ENCODE measurements at regions not wholly inside any gene's neighbourhood (a gene's known extent, or its start where the extent isn't known, plus 50 kb on each side); places are given as distances from the start of the nearest gene placed in this dataset.
A peak's percentile ranks its signal among the peaks of the same experiment; 100 is the strongest.
"Not testable (repeated sequence)": the region's sequence is repeated elsewhere in the genome, so short reads cannot be mapped to it uniquely, and the experiment has no call there.

- no peak overlapping the region for H3K4me3 ChIP-seq (ENCODE audit: low read length)
- DNase-seq (ENCODE audit: low read depth, low spot score), result no peak
Observed at GRCh38 chr14:52202151-52202550, 65.3 kb upstream of the PTGDR start.

DNA sequence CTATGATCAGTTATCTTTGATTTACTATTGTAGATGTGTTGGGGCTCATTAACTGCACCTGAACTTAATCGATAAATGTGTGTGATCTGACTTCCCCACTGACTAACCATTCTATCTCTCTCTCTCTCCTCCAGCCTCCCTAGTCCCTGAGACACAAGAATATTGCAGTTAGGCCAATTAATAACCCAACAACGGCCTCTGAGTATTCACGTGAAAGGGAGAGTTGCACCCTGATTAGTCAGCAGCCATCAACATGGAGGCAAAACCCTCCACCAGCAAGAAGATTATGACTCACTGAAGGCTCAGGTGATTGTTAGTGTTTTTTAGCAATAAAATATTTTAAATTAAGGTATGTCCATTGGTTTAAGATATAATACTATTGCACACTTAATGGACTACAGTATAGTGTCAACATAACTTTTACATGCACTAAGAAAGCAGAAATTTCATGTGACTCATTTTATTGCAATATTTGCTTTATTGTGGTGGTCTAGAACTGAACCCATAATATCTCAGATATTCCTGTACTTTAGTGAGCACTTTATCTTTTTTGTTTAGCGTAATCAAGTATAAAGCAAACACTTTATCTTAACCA is 77.1 kb upstream of the PTGDR start:
- no peak for DNase-seq (ENCODE audit: low read depth, low spot score)
- no peak overlapping the region for H3K4me3 ChIP-seq (ENCODE audit: low read length)

DNA sequence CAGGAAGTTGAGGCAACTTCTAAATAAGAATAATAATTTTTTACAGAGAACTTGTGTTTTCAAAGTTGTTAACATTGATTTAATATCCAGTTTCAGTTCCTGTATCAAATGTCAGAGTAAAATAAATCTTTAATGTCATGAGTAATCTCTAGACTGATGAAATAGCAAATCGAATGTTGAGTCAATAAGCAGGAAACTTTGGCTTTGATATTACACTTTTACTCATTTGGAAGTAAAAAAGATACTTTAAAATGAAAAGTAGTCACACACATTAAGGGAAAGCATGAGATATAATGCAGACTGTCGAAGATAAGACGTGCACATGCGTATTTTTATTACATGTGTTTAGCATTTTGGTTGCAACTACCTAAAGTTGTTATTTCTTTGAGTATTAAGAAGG is 78.2 kb upstream of the PTGDR start:
- no peak for DNase-seq (ENCODE audit: low read depth, low spot score)
- H3K4me3 ChIP-seq (ENCODE audit: low read length), result no peak overlapping the region

- no peak for DNase-seq (ENCODE audit: low read depth, low spot score)
- no peak overlapping the region for H3K4me3 ChIP-seq (ENCODE audit: low read length)
Observed at GRCh38 chr14:52188381-52188780, 79.1 kb upstream of the PTGDR start.

DNA sequence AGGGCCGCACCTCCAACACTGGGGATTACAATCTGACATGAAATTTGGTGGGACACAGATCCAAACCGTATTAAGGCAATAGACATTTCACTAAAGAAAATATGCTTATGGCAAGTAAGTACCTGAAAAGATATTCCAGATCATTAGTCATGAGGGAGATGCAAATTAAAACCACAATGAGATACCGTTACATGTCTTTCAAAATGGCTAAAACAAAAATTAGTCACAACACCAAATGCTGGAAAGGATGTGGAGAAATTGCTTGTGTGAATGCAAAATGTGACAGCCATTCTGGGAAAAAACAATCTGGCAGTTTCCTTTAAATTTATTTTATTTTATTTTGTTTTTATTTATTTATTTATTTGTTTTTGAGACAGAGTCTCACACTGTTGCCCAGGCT is 82.3 kb upstream of the PTGDR start:
- no peak for DNase-seq (ENCODE audit: low read depth, low spot score)
- H3K4me3 ChIP-seq (ENCODE audit: low read length), result no peak overlapping the region

- H3K4me3 ChIP-seq (ENCODE audit: low read length), result no peak overlapping the region
- DNase-seq (ENCODE audit: low read depth, low spot score), result no peak
Observed at GRCh38 chr14:52182853-52183252, 84.6 kb upstream of the PTGDR start.

- H3K4me3 ChIP-seq (ENCODE audit: low read length), result no peak overlapping the region
- no peak for DNase-seq (ENCODE audit: low read depth, low spot score)
Observed at GRCh38 chr14:52179141-52179790, 88.2 kb upstream of the PTGDR start.

DNA sequence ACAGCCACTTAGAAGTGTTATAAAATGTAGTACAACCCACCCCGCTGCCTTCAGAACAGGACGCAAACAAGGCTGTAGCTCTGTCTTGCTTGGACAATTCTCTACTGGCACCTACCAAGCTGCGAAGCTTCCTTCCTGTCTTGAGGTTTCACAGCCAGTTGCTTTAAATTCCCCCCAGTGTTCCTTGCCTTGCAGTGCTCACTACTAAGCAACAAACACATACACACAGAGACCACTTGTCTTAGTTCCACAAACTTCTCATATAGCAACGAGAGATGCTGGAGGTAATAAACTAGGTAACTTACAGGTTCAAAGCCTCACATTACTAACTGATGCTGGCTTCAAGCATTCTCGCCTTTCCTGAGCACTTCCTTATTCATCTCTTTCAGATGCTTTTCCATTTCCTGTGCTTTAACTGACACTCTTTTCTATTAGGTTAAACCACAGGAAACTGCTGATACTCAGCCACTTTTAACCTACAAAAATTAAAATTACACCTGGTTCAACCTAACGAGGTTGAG is 91.5 kb upstream of the PTGDR start:
- peak; percentile 82 for DNase-seq (ENCODE audit: low read depth, low spot score)
- H3K4me3 ChIP-seq (ENCODE audit: low read length), result peak overlapping the region; percentile 19

GRCh38 chr14:52171932-52172331 is 95.6 kb upstream of the PTGDR start:
- DNase-seq (ENCODE audit: low read depth, low spot score), result peak; percentile 34
- H3K4me3 ChIP-seq (ENCODE audit: low read length), result not testable (repeated sequence)

GRCh38 chr14:52166822-52167221 is 98.0 kb upstream of the NID2 start:
- no peak for DNase-seq (ENCODE audit: low read depth, low spot score)

GRCh38 chr14:52155651-52156213 is 86.9 kb upstream of the NID2 start:
- no peak overlapping the region for H3K4me3 ChIP-seq (ENCODE audit: low read length)
- DNase-seq (ENCODE audit: low read depth, low spot score), result no peak

More at GRCh38 chr14:52166822-52167221, 98.0 kb upstream of the NID2 start:
- H3K4me3 ChIP-seq (ENCODE audit: low read length), result no peak overlapping the region

DNA sequence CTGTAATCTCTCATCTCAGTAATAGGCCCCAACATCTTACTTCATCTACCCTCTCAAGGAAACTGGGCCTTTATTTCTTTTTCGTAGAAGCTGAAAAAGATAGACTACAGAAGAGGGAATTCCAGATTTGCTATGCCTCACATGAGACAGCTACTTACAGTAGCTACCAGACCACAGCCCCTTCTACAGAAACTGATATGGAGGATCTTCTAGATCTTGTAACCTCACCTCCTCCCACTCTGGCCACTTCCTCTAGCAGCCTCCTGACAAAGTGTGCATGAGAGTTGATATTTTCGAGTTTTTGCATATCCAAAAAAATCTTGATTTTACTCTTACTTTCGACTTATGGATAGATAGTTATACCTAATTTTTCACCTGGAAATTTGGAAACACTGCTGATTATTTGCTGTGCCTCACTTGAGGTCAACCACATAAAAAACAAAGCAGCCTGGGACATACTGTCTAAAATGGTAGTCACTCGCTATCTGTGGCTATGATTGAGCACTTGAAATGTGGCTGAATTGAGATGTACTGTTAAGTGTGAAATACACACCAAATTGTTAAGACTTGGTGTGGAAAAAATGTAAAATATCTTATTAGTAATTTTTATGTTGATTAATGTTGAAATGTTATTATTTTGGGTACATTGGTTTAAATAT is 86.3 kb upstream of the NID2 start:
- H3K4me3 ChIP-seq (ENCODE audit: low read length), result no peak overlapping the region

DNA sequence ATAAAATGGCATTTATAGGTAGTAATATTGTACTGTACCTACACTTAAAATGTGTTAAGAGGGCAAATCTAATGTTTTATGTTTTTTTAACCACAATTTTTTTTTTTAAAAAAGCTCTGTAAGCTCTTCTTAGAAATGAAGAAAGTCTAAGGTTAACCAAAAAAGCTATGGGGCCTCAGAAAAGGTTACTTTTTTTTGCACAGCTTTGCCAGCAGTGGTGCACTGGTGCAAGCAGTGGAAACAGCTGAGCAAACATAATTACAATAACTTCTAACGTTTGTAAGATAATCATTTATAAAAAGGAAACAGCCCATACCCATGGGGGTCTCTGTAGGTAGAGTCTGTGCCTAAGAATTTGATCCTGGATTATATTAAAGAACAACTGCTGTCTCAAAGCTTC is 85.1 kb upstream of the NID2 start:
- peak; percentile 52 for DNase-seq (ENCODE audit: low read depth, low spot score)
- H3K4me3 ChIP-seq (ENCODE audit: low read length), result no peak overlapping the region

More for the DNA sequence above, 86.3 kb upstream of the NID2 start:
- peak; percentile 47 for DNase-seq (ENCODE audit: low read depth, low spot score)

- DNase-seq (ENCODE audit: low read depth, low spot score), result no peak
- no peak overlapping the region for H3K4me3 ChIP-seq (ENCODE audit: low read length)
Observed at GRCh38 chr14:52150162-52150561, 81.3 kb upstream of the NID2 start.

DNA sequence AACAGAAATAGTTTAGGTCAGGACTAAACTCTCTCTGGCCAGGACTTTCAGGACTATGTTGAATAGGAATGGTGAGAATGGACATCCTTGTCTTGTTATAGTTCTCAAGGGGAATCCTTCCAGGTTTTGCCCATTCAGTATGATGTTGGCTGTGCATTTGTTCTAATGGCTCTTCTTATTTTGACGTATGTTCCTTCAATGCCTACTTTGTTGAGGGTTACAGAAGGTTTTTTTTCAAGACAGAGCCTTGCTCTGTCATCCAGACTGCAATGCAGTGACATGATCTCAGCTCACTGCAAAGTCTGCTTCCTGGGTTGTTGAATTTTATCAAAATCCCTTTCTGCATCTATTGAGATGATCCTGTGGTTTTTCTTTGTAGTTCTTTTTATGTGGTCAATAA is 79.5 kb upstream of the NID2 start:
- no peak for DNase-seq (ENCODE audit: low read depth, low spot score)
- H3K4me3 ChIP-seq (ENCODE audit: low read length), result no peak overlapping the region

DNA sequence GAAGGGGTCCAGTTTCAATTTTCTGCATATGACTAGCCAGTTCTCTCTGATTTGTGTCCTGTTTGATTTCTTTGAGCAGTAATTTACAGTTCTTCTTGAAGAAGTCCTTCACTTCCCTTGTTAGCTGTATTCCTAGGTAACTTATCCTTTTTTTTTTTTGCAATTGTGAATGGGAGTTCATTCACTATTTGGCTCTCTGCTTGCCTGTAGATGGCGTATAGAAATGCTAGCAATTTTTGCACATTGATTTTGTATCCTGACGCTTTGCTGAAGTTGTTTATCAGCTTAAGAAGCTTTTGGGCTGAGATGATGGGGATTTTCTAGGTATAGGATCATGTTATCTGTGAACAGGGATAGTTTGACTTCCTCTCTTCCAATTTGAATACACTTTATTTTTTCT is 77.6 kb upstream of the NID2 start:
- H3K4me3 ChIP-seq (ENCODE audit: low read length), result no peak overlapping the region
- no peak for DNase-seq (ENCODE audit: low read depth, low spot score)

DNA sequence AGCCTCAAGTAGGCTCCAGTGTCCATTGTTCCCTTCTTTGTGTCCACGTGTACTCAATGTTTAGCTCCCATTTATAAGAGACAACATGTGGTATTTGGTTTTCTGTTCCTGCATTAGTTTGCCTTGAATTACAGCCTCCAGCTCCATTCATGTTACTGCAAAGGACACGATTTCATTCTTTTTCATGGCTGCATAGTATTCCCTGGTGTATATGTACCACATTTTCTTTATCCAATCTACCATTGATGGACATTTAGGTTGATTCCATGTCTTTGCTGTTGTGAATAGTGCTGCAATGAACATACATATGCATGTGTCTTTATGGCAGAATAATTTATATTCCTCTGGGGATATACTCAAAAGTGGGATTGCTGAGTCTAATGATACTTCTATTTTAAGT is 75.2 kb upstream of the NID2 start:
- DNase-seq (ENCODE audit: low read depth, low spot score); H3K4me3 ChIP-seq (ENCODE audit: low read length): not testable (repeated sequence)

GRCh38 chr14:52142504-52142903 is 73.6 kb upstream of the NID2 start:
- DNase-seq (ENCODE audit: low read depth, low spot score), result no peak
- no peak overlapping the region for H3K4me3 ChIP-seq (ENCODE audit: low read length)

DNA sequence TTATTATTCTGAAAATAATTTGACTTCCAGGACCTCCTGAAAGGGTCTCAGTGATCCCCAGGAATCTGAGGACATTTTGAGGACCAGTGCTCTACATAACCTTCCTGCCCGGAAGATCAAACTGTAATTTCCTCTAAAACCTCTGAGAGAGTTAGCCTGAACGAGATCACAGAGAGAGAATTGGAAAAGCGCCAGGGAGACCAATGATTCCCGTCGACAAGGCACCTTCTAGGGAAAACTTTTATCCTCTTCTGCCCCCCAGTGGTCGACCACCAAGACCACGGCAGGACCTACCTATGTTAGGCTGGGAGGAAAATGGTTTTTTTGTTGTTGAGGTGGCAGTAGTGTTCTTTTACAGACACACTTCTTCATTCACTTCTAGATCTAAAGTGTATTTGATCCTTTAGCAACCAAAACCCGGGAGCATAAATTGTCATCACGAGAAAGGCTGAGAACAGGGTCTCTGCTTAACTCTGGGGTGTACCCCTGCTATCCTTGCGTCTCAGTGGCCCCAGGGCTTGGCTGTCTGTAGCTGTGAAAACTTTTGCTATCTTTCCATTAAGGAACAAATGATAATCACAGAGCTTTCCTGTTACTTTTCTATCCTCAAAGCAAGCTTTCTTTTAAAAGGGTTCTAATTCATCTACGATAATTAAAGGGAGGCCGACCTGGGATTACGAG is 62.9 kb upstream of the NID2 start:
- H3K4me3 ChIP-seq (ENCODE audit: low read length), result no peak overlapping the region
- peak; percentile 78 for DNase-seq (ENCODE audit: low read depth, low spot score)

DNA sequence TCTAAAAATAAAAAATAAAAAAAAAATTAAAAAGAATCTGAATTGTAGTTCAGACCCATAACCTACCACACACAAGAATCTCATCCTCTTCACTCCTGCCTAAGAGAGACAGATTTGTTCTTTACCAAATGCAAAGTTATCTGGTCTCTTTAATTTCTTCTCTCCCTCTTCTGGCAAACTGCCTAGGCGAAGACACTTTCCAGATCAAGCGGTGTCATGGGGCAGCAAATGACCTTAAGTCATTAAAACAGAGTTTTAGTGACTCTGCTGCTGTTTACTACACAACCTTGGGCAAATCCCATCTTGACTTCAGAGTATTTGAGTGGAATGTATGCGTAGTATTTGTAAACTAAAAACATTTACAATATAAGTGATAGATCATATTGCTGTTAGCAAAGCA is 60.9 kb upstream of the NID2 start:
- H3K4me3 ChIP-seq (ENCODE audit: low read length), result no peak overlapping the region
- no peak for DNase-seq (ENCODE audit: low read depth, low spot score)
